A673 (cell line): ENCODE measurements at regions not wholly inside any gene's neighbourhood (a gene's known extent, or its start where the extent isn't known, plus 50 kb on each side); places are given as distances from the start of the nearest gene placed in this dataset.
"Not testable (repeated sequence)": the region's sequence is repeated elsewhere in the genome, so short reads cannot be mapped to it uniquely, and the experiment has no call there.

Experiments
- BruUV-seq: library from RNA; stranded (reverse); fragments of 400-500 nt; replicated peaks from 2 replicates; lab custom pipeline; 2021; lab: Mats Ljungman, UMichigan
- CTCF ChIA-PET: fragments of 300-600 bp; sonication (Branson Sonifier 250); formaldehyde crosslinking; loops from one replicate; lab custom pipeline; 2022; ENCODE audit warnings: antibody characterized with exemption; lab: Charles Lee
- POLR2A ChIA-PET: fragments of 300-600 bp; sonication (Branson Sonifier 250); formaldehyde crosslinking; loops from one replicate; lab custom pipeline; 2022; ENCODE audit warnings: antibody characterized with exemption; ENCODE audit not compliant: low non-redundant PET; lab: Charles Lee
- DNase-seq: peaks from one replicate; pipeline ENCODE4 v3.0.0-alpha.2; 2015; ENCODE audit warnings: low spot score
- H3K27ac ChIP-seq: fragments of 200-600 bp; sonication (generic); 2 replicates; pipeline ENCODE4 v1.5.1; 2016; ENCODE audit warnings: mixed run types, low read depth, mild to moderate bottlenecking, mixed read lengths, antibody characterized with exemption, low read length; ENCODE audit not compliant: poor library complexity, severe bottlenecking
- H3K27me3 ChIP-seq: fragments of 200-600 bp; sonication (generic); replicated peaks from 2 replicates; pipeline ENCODE4 v1.6.1; 2017; ENCODE audit warnings: mixed run types, low read depth, mild to moderate bottlenecking, mixed read lengths, antibody characterized with exemption, low read length; ENCODE audit not compliant: insufficient read depth, poor library complexity
- H3K36me3 ChIP-seq: fragments of 200-600 bp; sonication (generic); 2 replicates; pipeline ENCODE4 v1.6.1; 2016; ENCODE audit warnings: mixed run types, mild to moderate bottlenecking, mixed read lengths, antibody characterized with exemption, low read length; ENCODE audit not compliant: insufficient read depth, poor library complexity, severe bottlenecking
- H3K4me1 ChIP-seq: fragments of 200-600 bp; sonication (generic); 2 replicates; pipeline ENCODE4 v1.6.1; 2017; ENCODE audit warnings: mixed run types, mild to moderate bottlenecking, mixed read lengths, antibody characterized with exemption, low read length; ENCODE audit not compliant: insufficient read depth, poor library complexity, severe bottlenecking
- H3K4me3 ChIP-seq: fragments of 200-600 bp; sonication (generic); 2 replicates; pipeline ENCODE4 v1.5.1; 2016; ENCODE audit warnings: low read depth, mixed run types, mild to moderate bottlenecking, mixed read lengths, low read length; ENCODE audit not compliant: poor library complexity, severe bottlenecking
- H3K9me3 ChIP-seq: fragments of 200-600 bp; sonication (generic); 2 replicates; pipeline ENCODE4 v1.6.1; 2016; ENCODE audit warnings: mixed run types, low read depth, mild to moderate bottlenecking, mixed read lengths, antibody characterized with exemption, low read length; ENCODE audit not compliant: poor library complexity, severe bottlenecking
- CTCF ChIP-seq: fragments of 300-800, 200-600 bp; sonication (generic); conservative IDR thresholded peaks from 2 replicates; pipeline ENCODE4 v1.5.1; 2017; ENCODE audit warnings: low read depth, mild to moderate bottlenecking, antibody characterized with exemption, low read length, moderate library complexity, mixed read lengths
- EZH2 ChIP-seq: fragments of 200-600 bp; sonication (generic); IDR thresholded peaks from 2 replicates; pipeline ENCODE4 v1.6.1; 2017; ENCODE audit warnings: borderline replicate concordance, low read depth, mild to moderate bottlenecking, mixed read lengths, antibody characterized with exemption, low read length; ENCODE audit not compliant: poor library complexity, severe bottlenecking
- intact Hi-C: fragments of 100-400 bp; cut with micrococcal nuclease; formaldehyde crosslinking; loops from one replicate; pipeline ENCODE4 v1.10.0; 2022; ENCODE audit not compliant: unreplicated experiment

GRCh38 chr6:93849857-93850256 lies 430.5 kb upstream of the EPHA7 start:
- intact Hi-C loops: no loop called here
- no peak for DNase-seq
- no TSS peak for BruUV-seq
- Histone ChIP-seq H3K27ac (no peak overlapping the region), H3K9me3 (no peaks in the 10 kb centered on the region), H3K4me1 (no peaks in the 10 kb centered on the region), H3K27me3 (no peaks in the 10 kb centered on the region), H3K4me3 (no peak overlapping the region), H3K36me3 (no peaks in the 10 kb centered on the region)
- ChIA-PET CTCF (no interaction called here), POLR2A (no interaction called here)
- TF ChIP-seq EZH2 (no peak), CTCF (no peak)

- ChIA-PET POLR2A (interaction anchor here (0.6 kb wide), 1 partner anchor 1176 kb away, joined by 6 read pairs; no protein-coding TSS in a partner anchor), CTCF (no interaction called here)
- no peaks in the 10 kb centered on the region for H3K36me3 ChIP-seq
- no peak overlapping the region for H3K27ac ChIP-seq
- no peak overlapping the region for H3K4me3 ChIP-seq
- no peaks in the 10 kb centered on the region for H3K9me3 ChIP-seq
- intact Hi-C loops: no loop called here
- no peaks in the 10 kb centered on the region for H3K4me1 ChIP-seq
- no peak for DNase-seq
- TF ChIP-seq EZH2 (no peak), CTCF (no peak)
- BruUV-seq: no TSS peak
- no peaks in the 10 kb centered on the region for H3K27me3 ChIP-seq
Measured at GRCh38 chr6:93848031-93848742, 428.8 kb upstream of the EPHA7 start.

GRCh38 chr6:93842178-93842577 lies 422.8 kb upstream of the EPHA7 start:
- Histone ChIP-seq H3K9me3 (no peaks in the 10 kb centered on the region), H3K4me3 (no peak overlapping the region), H3K27ac (no peak overlapping the region), H3K36me3 (no peaks in the 10 kb centered on the region), H3K27me3 (no peaks in the 10 kb centered on the region), H3K4me1 (no peaks in the 10 kb centered on the region)
- no TSS peak for BruUV-seq
- CTCF ChIA-PET: no interaction called here
- intact Hi-C loops: no loop called here
- TF ChIP-seq EZH2 (no peak), CTCF (no peak)
- DNase-seq: no peak
- POLR2A ChIA-PET: no interaction called here

GRCh38 chr6:93835451-93836145 lies 416.2 kb upstream of the EPHA7 start:
- BruUV-seq, H3K36me3 ChIP-seq, H3K27ac ChIP-seq, intact Hi-C loops, CTCF ChIA-PET, POLR2A ChIA-PET, H3K4me3 ChIP-seq, H3K27me3 ChIP-seq, DNase-seq, H3K9me3 ChIP-seq, H3K4me1 ChIP-seq: not testable (repeated sequence)

- H3K27ac ChIP-seq, DNase-seq, CTCF ChIA-PET, H3K27me3 ChIP-seq, intact Hi-C loops, H3K36me3 ChIP-seq, BruUV-seq, H3K4me1 ChIP-seq, H3K9me3 ChIP-seq, POLR2A ChIA-PET, H3K4me3 ChIP-seq: not testable (repeated sequence)
Measured at GRCh38 chr6:93835026-93835425, 415.7 kb upstream of the EPHA7 start.
